ENCODE measurements at regions not wholly inside any gene's neighbourhood (a gene's known extent, or its start where the extent isn't known, plus 50 kb on each side); places are given as distances from the start of the nearest gene placed in this dataset.

DNA sequence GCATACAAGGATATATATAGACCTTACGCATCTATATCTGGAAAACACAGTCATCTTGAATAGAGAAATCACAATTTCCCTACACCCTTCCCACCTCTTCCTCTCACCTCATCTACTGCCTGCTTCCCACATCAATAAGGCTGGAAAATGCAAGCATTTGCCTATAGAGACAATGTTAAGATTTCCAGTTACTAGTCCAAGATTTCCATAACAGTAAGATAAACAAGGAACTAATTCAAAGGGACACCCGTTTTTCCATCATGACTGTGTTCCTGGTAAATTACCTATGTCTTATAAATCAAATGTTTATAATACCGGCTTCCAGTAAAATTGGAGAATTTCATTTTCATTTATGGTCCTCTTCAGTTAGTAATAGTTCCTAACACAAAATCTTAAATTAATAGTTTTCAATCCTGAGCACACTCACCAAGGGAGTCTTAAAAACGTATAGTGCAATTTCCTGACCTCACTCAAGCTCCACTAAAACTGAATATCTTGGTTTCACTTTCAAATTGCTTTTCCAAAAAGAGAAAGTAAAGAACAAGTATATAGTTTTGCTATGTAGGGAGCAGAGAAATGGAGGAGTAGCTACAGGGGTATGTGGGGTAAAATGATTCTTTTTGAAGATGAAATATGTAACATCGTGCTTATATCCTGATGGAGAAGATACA, 398.7 kb downstream of the PLPP3 start:
- no peak for DNase-seq

DNA sequence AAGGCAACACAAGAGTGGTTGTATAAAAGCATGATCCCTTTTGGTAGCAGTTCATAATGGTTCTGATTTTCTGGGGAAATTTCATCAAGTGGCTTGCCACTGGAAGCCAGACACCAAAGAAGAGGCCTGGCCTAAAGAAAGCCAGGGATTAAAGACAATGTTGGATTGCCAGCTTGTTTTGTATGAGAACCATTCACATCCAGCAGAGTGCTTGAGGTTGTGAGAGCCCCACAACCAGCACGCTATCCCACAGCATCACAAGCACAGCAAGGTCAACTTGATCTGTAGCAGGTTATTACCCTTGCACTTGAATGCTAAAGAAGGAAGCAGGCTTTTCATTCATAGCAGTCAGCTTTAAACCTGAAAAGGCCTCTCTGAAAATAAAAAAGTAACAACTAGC, 399.8 kb downstream of the PLPP3 start:
- no peak for DNase-seq

DNA sequence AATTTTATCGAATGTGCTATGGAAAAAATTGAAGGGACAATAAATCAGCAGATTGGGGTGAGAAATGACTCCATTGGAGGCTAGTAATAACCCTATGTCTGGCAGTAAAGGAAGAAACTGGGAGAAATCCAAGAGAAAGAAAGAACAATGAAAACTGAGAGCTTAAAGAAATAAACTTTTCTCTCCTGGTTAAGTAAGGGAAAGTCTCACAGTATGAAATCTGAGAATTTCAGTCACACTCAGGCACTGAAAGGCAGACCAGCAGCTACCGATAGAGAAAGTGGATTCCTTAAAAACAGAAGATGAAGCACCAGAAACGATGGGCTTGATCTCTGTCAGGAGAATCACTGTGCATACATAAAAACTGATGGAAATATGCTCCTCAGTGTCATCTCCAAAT, 404.2 kb downstream of the PLPP3 start:
- no peak for DNase-seq

DNA sequence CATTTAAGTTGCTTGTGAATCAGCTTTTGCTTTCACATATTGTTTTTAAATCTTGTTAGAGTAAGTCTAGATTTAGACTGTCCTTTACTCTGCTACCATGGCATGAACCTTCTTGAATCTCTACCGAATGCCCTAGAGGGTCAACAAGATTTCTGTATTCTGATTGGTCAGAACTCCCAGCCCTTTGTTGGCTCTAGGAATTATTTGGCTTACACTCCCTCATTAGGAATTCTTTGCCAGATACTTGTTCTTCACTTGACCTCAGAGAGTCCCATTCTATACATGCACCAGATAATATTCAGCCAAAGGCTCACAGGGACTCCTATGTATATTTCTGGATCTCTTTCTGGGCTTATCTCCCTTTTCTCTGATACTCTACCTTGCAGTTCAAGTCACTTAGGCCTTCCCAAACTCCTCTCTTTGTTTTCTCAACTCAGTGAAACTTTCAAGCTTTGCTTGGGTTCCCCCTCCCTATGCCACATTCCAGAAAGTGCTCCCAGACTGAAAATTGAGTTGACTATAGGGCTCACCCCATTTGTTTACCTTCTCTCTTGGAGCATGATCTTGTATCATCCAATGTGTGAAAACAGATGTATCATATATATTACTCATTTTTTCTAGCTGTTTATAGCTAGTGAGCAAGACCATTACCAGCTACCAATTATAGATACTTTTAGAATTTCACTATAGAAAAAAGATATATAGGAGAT, 405.0 kb downstream of the PLPP3 start:
- no peak for DNase-seq

DNA sequence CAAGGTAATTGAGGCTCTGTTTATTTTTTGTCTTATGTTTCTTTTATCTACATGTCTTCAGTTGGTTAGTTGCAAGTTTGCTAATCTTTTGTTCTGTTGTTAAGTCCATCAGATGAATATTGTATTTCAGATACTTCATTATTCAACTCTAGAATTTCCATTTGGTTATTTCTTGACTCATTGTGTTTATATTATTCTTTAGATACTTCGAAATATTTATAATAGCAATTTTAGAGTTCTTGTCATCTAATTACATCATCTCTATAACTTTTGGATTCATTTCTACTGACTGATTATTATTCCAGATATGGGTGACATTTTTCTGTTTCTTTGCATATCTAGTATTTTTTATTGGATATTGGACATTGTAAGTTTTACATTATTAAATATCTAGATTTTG, 405.6 kb downstream of the PLPP3 start:
- no peak for DNase-seq

DNA sequence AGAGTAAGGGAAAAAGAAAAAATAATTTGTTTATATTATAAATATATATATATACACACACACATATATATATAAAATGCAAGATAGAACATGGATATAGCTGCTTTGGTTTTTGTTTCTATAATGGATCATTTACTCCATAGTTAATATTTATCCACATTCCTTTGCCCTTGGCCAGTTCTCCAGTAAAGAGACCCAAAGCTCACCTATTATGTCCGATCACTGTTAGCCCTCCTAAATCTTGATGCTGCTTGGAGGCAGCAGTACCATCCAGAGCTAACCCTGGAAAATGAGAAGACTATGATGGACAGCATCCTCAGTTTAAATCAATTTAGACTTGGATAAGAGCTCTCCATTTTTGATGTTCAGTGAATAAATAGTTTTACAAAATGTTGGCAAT, 407.7 kb downstream of the PLPP3 start:
- no peak for DNase-seq

DNA sequence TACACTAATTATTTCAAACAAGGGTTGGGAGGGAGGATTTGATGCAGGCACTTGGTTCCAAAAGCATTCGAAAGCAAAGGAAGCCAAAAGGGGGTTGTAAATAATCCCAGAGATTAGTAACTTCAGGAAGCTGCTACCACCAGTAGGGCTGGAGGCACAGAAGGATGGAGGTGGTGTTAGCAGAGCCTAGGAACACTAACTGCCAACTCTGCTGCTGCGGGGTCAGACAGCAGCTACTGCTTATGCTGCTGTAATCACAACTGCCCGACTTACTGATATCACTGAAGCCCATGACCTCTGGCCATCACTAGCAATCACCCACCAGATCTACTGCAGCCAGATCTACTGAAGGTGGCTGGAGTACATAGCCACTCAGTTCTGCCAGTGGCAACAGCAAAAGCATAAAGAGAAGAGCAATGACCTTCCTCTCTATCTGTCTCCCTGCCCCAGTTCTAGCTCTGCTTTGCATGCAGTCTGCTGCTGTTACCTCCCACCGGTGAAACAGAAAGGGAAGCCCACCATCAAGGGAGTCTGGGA, 408.5 kb downstream of the PLPP3 start:
- DNase-seq = no peak

DNA sequence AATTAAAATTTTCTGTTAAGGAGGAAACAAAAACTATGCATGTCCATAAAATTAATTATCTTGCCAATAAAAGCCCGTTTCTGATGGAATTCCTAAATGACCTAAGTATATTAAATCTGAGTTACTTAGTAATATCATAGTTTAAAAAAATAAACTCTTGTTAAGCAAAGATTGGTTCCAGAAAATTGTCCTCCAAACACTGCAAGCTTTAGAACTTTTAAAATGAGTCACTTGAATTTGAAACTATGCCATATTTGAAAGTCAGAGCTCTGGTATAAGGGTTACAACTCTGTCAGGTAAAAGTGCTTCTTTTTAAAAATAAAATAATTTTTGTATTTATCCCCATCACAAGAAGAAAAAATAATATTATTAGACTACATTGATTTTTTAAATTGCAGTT, 409.5 kb downstream of the PLPP3 start:
- no peak for DNase-seq

DNA sequence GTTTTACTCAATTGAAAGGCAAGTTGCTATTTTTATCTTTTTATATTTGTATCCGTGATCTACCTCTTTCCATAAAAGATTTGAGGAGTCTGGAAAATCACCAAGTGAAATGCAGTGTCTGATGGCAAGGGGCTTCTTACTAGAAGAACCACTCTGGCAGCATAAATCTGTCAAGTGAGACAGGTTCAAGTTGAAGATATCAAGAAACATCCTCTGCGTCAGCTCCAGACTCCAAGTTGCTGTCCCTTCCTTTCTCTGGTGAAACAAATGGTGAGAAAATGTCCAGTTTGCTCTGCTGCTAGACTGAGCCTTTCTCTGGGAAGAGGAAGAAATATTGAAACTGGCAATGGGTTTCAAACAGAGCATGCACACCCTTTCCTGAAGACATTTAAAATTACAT, 411.2 kb downstream of the PLPP3 start:
- DNase-seq = no peak

DNA sequence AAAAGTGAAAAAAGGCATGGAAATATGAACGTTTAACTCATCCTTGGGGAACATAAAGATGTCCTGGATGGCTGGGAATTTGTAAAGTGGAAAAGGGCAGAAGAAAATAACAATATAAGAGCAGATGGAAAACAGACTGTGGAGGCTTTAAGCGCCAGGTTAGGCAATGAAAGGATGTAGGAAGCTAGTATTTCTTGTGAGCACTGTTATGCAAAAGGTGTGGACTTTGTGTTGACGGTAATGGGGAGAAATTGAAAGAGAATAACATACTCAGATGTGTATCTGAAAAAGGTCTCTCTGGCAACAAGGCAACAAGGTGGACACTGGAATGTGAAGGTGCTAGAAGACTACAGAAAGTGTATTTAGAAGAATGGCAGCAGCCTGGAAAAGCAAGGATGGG, 411.8 kb downstream of the PLPP3 start:
- DNase-seq = no peak

DNA sequence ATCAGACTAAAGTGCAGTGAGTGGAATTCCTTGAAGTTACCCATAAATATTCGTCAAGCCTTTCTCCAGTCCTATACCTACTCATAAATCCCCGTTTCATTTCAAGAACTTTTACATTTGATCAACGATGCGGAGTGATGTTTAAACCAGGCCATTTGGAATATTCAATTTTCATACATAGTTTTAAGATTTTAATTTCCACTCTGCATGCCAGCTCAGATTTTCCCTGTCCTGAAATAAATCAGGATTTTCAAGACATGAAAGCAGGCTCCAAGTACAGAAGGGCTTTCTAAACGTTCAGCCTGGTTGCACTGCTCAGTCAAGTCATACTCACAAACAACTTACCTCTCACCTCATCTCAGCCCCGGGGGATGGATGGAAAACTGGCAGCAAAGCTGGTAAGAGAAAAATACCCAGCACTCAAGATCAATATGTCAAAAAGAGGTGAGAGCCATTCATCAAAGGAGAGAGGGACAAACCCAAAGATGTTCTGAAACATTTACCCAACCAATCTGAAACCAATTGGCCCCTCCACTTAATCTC, 418.5 kb downstream of the PLPP3 start:
- no peak for DNase-seq

DNA sequence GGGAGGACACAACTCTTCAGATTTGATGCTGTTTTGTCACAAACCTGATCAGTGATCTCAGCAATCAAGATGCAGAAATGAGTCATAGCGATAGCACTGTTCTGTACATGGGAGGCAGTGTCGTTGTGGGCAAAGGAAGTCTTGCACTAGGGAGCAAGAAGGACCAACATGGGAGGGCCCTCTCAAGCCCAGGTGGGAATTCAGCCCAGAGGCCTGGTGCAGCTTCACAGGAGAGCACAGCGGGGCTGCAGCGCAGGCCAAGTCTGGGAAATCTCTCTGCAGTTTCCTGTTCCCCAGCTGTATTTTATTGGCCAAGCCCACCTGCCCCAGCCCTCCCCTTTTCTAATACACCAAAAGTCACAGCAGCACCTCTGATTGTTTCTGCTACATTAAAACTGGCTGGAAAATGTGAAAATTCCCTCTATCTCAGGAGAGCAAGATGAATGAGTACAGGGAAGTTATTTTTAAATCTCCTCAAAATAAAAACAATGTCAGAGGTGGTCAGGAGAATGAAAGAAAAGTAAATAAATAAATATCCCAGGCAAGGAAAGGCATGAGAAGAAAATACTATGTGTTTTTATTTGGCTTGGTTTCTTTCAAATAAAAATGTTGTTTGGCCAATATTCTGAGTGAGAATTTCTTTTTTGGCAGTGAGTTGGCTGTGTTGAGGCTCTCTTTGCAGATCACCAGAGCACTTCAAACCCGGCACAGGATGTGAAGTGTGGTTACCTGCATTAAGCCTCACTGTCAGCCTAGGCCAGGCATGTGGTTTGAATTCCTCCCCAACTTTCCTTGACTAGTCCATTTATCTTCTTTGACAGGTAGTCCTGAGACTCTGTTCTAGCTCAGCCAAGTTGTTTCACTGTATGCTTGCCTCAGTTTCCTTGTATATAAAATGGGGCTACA, 422.1 kb downstream of the PLPP3 start:
- DNase-seq = no peak

DNA sequence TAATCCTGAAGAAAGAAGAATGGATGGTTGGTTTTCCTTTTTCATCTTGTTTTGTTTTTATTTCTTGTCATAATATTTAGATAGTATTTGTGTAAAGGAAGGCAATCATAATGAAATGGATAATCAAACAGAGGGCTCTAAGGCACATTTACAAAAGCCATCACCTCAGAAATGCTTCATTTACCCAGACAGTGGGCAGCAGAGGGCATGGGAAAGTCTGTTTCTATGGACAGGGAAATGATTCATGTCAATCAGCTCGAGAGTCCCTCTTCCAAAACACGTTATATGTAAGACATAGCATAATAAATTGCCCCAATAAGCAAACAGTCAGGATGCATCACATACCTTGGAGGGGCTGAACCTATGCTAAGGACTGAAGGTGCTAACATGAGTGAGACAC, 426.1 kb downstream of the PLPP3 start:
- no peak for DNase-seq

DNA sequence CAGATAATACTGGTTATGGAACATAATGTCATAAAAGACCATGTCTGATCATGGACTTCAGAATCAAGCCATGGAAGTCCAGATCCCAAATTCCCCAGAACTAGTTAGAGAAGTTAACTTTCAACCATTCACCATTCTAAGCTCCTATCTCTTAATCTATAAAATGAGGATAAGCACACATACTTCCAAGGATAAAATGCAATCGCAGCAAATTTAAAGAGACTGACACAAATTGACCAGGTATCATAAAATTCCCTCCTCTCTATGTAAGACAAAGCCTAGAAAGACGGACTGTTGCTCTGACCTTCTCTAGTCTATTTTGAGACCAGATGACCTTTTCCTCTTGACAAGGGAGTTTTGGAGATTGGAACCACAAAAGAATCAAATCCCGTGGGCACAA, 426.7 kb downstream of the PLPP3 start:
- DNase-seq = no peak

DNA sequence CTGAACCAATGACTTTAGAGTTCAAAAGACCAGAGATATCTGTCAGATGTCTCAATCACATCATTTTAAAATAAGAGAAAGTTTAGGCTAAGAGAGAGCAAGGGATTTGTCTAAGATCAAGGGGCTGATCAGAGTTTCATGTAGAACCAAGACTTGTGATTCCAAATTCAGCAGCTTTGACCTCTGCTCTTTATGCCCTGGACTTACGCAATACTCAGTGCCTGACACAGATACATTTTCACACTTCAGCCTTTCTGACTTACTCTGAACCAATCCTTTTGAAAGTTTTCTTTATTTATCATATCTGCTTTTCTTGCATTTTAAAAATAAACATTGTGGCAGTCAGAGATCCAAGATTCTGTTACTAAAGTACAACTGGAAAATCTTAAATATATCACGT, 428.0 kb downstream of the PLPP3 start:
- DNase-seq = no peak

DNA sequence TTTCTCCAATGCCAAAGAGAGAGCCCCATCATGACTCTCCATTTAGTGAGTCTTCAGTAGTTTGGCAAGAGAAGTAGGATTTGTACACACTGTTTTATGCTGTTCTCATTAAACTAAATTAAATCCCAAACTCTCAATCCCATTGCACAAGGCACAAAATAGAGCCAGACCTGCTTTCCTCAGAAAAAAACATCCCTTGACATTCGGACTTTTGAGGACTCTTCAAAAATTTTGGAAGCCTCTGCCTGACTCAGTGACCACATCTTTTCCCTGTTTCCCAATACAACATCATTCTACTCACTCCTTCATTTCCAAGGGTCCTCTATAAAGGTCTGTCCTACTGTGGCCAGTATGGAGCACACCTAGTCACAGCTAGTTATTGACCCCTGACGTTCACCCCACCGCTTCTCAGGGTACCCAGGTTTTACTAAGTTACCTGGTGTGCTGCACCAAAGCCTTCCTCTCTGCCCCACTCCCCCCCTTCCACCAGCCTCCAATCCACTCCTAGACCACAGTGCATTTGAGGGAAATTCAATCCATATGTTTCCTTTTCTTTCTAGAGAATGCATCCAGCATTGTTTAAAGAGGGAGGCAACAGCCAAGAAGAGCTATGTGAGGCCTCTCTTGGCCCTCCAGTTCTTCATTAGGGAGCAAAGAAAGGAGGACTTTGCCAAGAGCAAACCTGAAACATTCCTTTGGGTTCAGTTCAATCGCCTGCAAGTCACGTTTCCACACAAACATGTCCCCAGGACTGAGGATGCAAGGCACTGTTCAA, 428.7 kb downstream of the PLPP3 start:
- no peak for DNase-seq

DNA sequence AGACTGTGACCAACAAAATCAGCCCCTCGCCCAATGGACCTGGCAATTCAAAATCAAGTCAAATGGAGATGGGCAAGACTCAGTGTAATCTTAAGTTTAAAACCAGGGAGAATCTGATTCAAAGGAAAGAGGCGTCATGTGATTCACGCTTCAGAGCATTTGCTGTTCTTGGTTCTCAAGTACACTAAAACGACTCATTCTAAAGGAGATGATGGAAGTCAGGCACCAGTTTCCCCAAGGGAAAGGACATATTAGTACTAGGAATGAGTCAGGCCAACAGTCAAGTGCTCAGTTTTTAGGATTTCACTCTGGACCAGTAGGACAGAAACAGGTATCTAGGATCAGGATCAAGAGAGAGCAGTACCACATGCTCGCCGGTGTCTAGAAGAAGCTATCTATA, 429.6 kb downstream of the PLPP3 start:
- DNase-seq = no peak

DNA sequence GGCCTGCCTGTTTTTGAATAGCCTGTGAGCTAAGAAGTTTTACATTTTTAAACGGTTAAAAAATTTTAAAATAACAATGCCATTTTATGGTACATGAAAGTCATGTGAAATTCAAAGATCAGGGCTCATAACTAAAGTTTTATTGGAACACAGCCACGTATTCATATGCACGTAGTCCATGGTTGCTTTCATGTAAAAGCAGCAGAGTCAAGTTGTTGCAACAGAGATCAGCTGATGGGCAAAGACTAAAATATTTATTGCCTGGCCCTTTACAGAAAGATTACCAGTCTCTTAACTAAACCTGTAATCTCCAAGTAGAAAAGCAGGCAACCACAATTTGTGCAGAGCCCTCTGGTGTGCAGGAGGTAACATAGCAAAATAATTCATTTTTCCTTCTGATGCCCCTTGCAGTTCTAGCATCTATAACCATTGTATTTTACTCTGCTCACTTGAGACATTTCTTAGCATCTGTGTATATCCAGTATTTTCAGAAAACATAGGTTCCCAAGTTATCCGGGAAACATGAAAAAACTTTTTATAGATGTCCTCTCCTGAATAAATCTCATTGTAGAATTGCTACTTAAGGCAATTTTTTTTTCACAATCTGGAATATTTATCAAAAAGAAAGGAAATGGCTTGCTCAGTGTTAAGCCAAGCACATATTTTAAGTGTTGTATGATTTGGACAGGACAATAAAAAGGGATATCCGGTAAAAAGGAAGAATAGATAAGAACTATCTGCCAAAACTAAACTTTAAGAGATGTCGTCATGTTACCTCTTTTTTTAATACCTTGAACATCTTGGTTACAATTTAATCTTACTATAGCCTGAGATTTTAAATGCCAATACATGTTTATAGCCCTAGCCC, 430.8 kb downstream of the PLPP3 start:
- no peak for DNase-seq

DNA sequence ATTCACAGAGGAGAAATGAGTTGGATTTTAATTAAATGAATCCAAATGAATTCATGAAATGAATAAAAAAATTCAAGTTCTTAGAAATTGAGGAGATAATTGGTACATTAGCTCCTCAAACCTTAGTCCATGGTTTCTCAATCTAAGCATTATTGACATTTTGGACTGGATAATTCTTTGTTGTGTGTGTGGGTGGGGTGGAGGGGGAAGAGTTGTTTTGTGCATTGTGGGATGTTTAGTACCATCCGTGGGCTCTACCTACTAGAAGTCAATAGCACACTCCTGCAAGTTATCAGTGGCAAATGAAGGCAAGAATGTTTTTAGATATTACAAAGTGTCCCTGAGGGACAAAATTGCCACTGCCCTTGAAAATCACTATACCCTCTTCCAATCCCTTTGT, 431.9 kb downstream of the PLPP3 start:
- DNase-seq = no peak

DNA sequence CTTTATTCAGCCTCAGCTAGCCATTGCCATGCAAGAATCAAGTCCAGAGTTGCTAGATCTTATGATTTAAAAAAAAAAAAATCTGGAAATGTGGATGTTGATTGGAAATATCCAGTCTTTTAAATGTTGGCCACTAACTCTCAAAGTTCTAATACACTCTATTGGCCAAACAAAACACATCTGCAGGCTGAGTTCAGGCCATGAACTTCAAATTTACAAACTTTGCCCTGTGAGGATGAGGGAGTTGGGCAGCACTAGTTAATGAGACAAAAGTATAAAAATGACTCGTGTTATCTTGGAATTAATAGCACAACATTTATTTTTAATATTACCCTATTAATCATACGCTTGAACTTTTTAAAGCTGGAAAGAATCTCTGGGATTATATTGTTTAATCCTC, 432.3 kb downstream of the PLPP3 start:
- DNase-seq = no peak

DNA sequence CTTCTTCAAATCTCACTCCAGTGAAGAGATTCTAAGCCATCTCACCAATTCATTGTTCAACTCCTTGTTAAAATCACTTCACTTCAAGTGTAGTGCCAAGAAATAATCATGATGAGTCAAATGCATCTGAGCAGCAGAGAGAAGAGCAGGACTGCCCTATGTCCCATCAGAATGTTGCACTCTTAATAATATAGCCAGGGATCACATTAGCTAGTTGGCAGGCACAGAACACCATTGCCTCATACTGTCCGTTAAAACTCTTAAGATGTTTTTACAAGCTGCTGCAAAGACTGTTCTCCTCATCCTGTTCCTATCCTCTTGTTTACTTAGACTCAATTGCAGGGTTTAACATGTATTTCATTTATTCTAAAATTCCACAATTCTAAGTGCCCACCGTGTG, 432.9 kb downstream of the PLPP3 start:
- no peak for DNase-seq

DNA sequence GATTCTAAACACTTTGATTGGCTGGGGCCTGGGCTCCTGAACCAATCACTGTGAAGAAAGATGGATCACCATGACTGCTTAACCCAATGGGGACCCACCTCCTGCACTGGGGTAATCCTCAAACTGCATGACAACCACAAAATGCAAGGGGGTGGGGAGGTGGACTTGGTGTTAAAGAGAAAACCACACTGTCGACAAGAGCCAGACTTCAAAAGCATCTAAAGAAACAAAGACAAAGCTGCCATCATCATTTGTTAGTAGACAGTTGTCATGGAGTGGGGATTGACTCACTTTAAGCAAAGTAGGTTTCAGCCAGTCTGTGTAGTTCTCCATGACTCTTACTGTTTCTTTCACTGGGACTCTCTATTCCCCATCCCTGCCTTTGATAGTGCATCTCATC, 433.8 kb downstream of the PLPP3 start:
- DNase-seq = no peak

Data from stimulated activated CD4-positive, alpha-beta T cell treated with anti-CD3 and anti-CD28 coated beads, Interleukin-4, amount 100 ng/mL, for 4 hours (primary cell).